IMR-90 (cell line): ENCODE measurements at regions not wholly inside any gene's neighbourhood (a gene's known extent, or its start where the extent isn't known, plus 50 kb on each side); places are given as distances from the start of the nearest gene placed in this dataset.

Experiments used
- ATAC-seq: fragments of 200-7000 bp; cut with Tn5 transposase; 2 replicates; pipeline ENCODE4 v1.9.1; 2020; ENCODE audit warnings: low read depth, mild to moderate bottlenecking, moderate library complexity
- BruUV-seq: library from RNA; stranded (reverse); fragments of 400-500 nt; replicated peaks from 2 replicates; lab custom pipeline; 2021; lab: Mats Ljungman, UMichigan
- CTCF ChIA-PET: fragments of 300-600 bp; formaldehyde crosslinking; extraction: SDS; loops from one replicate; lab custom pipeline; 2021; ENCODE audit warnings: antibody characterized with exemption; lab: Yijun Ruan, JAX
- POLR2A ChIA-PET: fragments of 300-600 bp; sonication (Branson Sonifier 250); formaldehyde crosslinking; loops from one replicate; lab custom pipeline; 2022; ENCODE audit warnings: antibody characterized with exemption; ENCODE audit not compliant: unreplicated experiment; lab: Charles Lee
- DNase-seq: peaks from one replicate; pipeline ENCODE4 v3.0.0; 2013
- H2AFZ ChIP-seq: replicated peaks from 2 replicates; pipeline ENCODE3; 2013; ENCODE audit warnings: low read length, mild to moderate bottlenecking; ENCODE audit not compliant: poor library complexity
- H2AK5ac ChIP-seq: 2 replicates; pipeline ENCODE4 v1.6.1; 2013; ENCODE audit warnings: low read depth, low read length, inconsistent platforms
- H2AK9ac ChIP-seq: replicated peaks from 2 replicates; pipeline ENCODE3; 2013; ENCODE audit warnings: mild to moderate bottlenecking, low read depth, low read length, moderate library complexity; ENCODE audit not compliant: poor library complexity
- H2BK120ac ChIP-seq: 2 replicates; pipeline ENCODE4 v1.6.1; 2013; ENCODE audit warnings: low read depth, low read length, inconsistent platforms
- H2BK15ac ChIP-seq: 3 replicates; pipeline ENCODE4 v1.6.1; 2013; ENCODE audit warnings: low read depth, low read length, inconsistent platforms
- H2BK20ac ChIP-seq: 2 replicates; pipeline ENCODE4 v1.6.1; 2013; ENCODE audit warnings: low read depth, mild to moderate bottlenecking, inconsistent platforms, low read length, moderate library complexity
- H2BK5ac ChIP-seq: 2 replicates; pipeline ENCODE4 v1.6.1; 2013; ENCODE audit warnings: mild to moderate bottlenecking, low read depth, low read length, inconsistent platforms; ENCODE audit not compliant: poor library complexity, severe bottlenecking
- H3K14ac ChIP-seq: replicated peaks from 2 replicates; pipeline ENCODE4 v1.6.1; 2013; ENCODE audit warnings: low read depth, low read length, inconsistent platforms
- H3K18ac ChIP-seq: 2 replicates; pipeline ENCODE4 v1.6.1; 2013; ENCODE audit warnings: low read depth, low read length, control low read depth
- H3K23ac ChIP-seq: 2 replicates; pipeline ENCODE4 v1.6.1; 2013; ENCODE audit warnings: low read depth, low read length, inconsistent platforms
- H3K27ac ChIP-seq: 2 replicates; pipeline ENCODE4 v1.5.1; 2013; ENCODE audit warnings: mild to moderate bottlenecking, control low read depth, low read length; ENCODE audit not compliant: insufficient read depth
- H3K27me3 ChIP-seq: 2 replicates; pipeline ENCODE4 v1.6.1; 2013; ENCODE audit warnings: low read length; ENCODE audit not compliant: control insufficient read depth, insufficient read depth
- H3K36me3 ChIP-seq: 2 replicates; pipeline ENCODE4 v1.6.1; 2013; ENCODE audit warnings: low read length, mixed read lengths; ENCODE audit not compliant: control insufficient read depth, insufficient read depth
- H3K4ac ChIP-seq: 2 replicates; pipeline ENCODE4 v1.6.1; 2013; ENCODE audit warnings: low read depth, low read length, inconsistent platforms
- H3K4me1 ChIP-seq: 2 replicates; pipeline ENCODE4 v1.6.1; 2013; ENCODE audit warnings: low read length, mixed read lengths; ENCODE audit not compliant: control insufficient read depth, insufficient read depth
- H3K4me2 ChIP-seq: 2 replicates; pipeline ENCODE4 v1.6.1; 2013; ENCODE audit warnings: low read depth, mild to moderate bottlenecking, control low read depth, low read length, moderate library complexity
- H3K4me3 ChIP-seq: 2 replicates; pipeline ENCODE4 v1.5.1; 2013; ENCODE audit warnings: low read depth, mild to moderate bottlenecking, control low read depth, low read length, moderate library complexity; ENCODE audit not compliant: insufficient read depth
- H3K56ac ChIP-seq: 2 replicates; pipeline ENCODE4 v1.6.1; 2013; ENCODE audit warnings: low read length, inconsistent platforms; ENCODE audit not compliant: insufficient read depth; ENCODE audit errors: extremely low read depth
- H3K79me1 ChIP-seq, 2 experiments: 2 replicates each; pipeline ENCODE4 v1.6.1; 2013; ENCODE audit warnings: low read length in 2 of 2, inconsistent platforms in 1 of 2, low read depth in 1 of 2
- H3K9ac ChIP-seq: 2 replicates; pipeline ENCODE4 v1.6.1; 2013; ENCODE audit warnings: low read depth, low read length, control low read depth
- H3K9me1 ChIP-seq: 2 replicates; pipeline ENCODE4 v1.6.1; 2013; ENCODE audit warnings: low read length, inconsistent platforms; ENCODE audit not compliant: insufficient read depth
- H3K9me3 ChIP-seq: 2 replicates; pipeline ENCODE4 v1.6.1; 2013; ENCODE audit warnings: low read length; ENCODE audit not compliant: control insufficient read depth, insufficient read depth
- H4K20me1 ChIP-seq: 2 replicates; pipeline ENCODE4 v1.6.1; 2013; ENCODE audit warnings: low read length, inconsistent platforms; ENCODE audit not compliant: insufficient read depth
- H4K5ac ChIP-seq: 2 replicates; pipeline ENCODE4 v1.6.1; 2013; ENCODE audit warnings: mild to moderate bottlenecking, low read depth, low read length, control low read depth
- H4K8ac ChIP-seq, 2 experiments: 2 replicates each; pipeline ENCODE4 v1.6.1; 2013; ENCODE audit warnings: low read depth in 2 of 2, low read length in 2 of 2, control low read depth in 1 of 2, inconsistent platforms in 1 of 2
- H4K91ac ChIP-seq: 2 replicates; pipeline ENCODE4 v1.6.1; 2013; ENCODE audit warnings: low read depth, low read length, inconsistent platforms; ENCODE audit not compliant: insufficient read depth
- BHLHE40 ChIP-seq: fragments of 150-350 bp; IDR thresholded peaks from 2 replicates; pipeline ENCODE4 v1.6.1; 2016; ENCODE audit warnings: mild to moderate bottlenecking, low read depth, low read length
- CEBPB ChIP-seq: IDR thresholded peaks from 2 replicates; pipeline ENCODE4 v1.6.1; 2012; ENCODE audit warnings: low read depth, low read length, improper control_type of control experiment
- ELK1 ChIP-seq: fragments of 150-350 bp; IDR thresholded peaks from 2 replicates; pipeline ENCODE4 v1.6.1; 2016; ENCODE audit warnings: low read depth, mild to moderate bottlenecking, low read length, moderate library complexity, borderline replicate concordance
- MAFK ChIP-seq: IDR thresholded peaks from 2 replicates; pipeline ENCODE4 v1.6.1; 2012; ENCODE audit warnings: low read depth, low read length, improper control_type of control experiment
- MAZ ChIP-seq: IDR thresholded peaks from 2 replicates; pipeline ENCODE4 v1.6.1; 2012; ENCODE audit warnings: low read depth, mild to moderate bottlenecking, low read length, improper control_type of control experiment, moderate library complexity, borderline replicate concordance
- RFX5 ChIP-seq: IDR thresholded peaks from 2 replicates; pipeline ENCODE4 v1.8.0; 2012; ENCODE audit warnings: low read depth, mild to moderate bottlenecking, low read length, moderate library complexity
- USF2 ChIP-seq: fragments of 150-350 bp; IDR thresholded peaks from 2 replicates; pipeline ENCODE4 v1.6.1; 2017; ENCODE audit warnings: mild to moderate bottlenecking, antibody characterized with exemption, low read length, low read depth
- WGBS, 2 experiments: methylation state at CpG; one replicate each; pipeline versions ENCODE4 v1.1.5 to v1.1.7; 2013; ENCODE audit warnings: missing lambda C conversion rate in 2 of 2; ENCODE audit not compliant: insufficient read length in 1 of 2; ENCODE audit errors: extremely low coverage in 2 of 2; 5-methylcytosine and 5-hydroxymethylcytosine counted together
- dilution Hi-C: fragments of 300-500 bp; cut with HindIII; formaldehyde crosslinking; loops from one replicate; pipeline ENCODE4 v1.14.3; 2018; ENCODE audit warnings: low sequenced_read_pairs; ENCODE audit not compliant: unreplicated experiment
- in situ Hi-C: fragments of 300-500 bp; cut with MboI; formaldehyde crosslinking; loops from 3 replicates; pipeline ENCODE4 v1.14.3; 2019; ENCODE audit warnings: low sequenced_read_pairs, inconsistent platforms, mixed read lengths
- intact Hi-C: fragments of 100-400 bp; cut with micrococcal nuclease; formaldehyde crosslinking; loops from 2 replicates; pipeline ENCODE4 v1.10.0; 2022

DNA sequence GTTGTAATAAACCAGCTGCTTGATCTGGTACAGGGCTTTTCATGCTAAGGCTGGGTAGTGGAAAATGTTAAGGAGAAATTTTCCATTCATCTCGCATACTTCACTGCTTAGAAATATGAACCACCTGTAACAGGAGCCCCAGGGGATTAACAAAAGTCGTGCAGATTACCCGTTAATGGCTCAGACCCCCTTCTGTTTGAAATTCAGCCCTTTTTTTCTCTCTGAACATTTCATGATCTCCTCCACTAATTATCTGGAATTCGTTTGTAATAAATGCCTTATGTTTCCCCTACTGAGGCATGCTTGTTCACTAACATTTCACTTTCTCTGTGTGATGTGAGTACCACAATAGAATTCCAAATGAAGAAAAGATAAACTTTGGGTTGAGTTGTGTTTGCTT is 336.4 kb upstream of the HSF2 start:
- ChIA-PET CTCF (no interaction called here), POLR2A (no interaction called here)
- H3K36me3 ChIP-seq, result no peaks in the 10 kb centered on the region
- H2AK5ac ChIP-seq, result no peak overlapping the region
- H3K9me1 ChIP-seq, result no peaks in the 10 kb centered on the region
- no peak overlapping the region for H3K14ac ChIP-seq
- H3K9me3 ChIP-seq, result no peaks in the 10 kb centered on the region
- no peak overlapping the region for H3K23ac ChIP-seq
- H3K27me3 ChIP-seq, result no peaks in the 10 kb centered on the region
- H2BK5ac ChIP-seq, result no peak overlapping the region
- H4K91ac ChIP-seq, result no peak overlapping the region
- no peak overlapping the region for H3K4me2 ChIP-seq
- H2AK9ac ChIP-seq, result no peak overlapping the region
- H4K20me1 ChIP-seq, result no peaks in the 10 kb centered on the region
- TF ChIP-seq USF2, result no peak
- no peak for TF ChIP-seq CEBPB
- TF ChIP-seq ELK1, result no peak
- TF ChIP-seq MAZ, result no peak
- no peak for TF ChIP-seq RFX5
- TF ChIP-seq MAFK, result no peak
- TF ChIP-seq BHLHE40, result no peak
- H3K18ac ChIP-seq, result no peak overlapping the region
- ATAC-seq, result no peak
- dilution Hi-C loops, result no loop called here
- no TSS peak for BruUV-seq
- no peaks in the 10 kb centered on the region for H3K4me1 ChIP-seq
- H3K4ac ChIP-seq, result no peak overlapping the region
- no peaks in the 10 kb centered on the region for H3K79me1 ChIP-seq
- H2BK120ac ChIP-seq, result no peak overlapping the region
- in situ Hi-C loops, result no loop called here
- H2BK15ac ChIP-seq, result no peak overlapping the region
- H3K56ac ChIP-seq, result no peak overlapping the region
- H2BK20ac ChIP-seq, result no peak overlapping the region
- H2AFZ ChIP-seq, result no peak overlapping the region
- no peak for DNase-seq
- no peak overlapping the region for H3K4me3 ChIP-seq
- no peak overlapping the region for H4K8ac ChIP-seq
- intact Hi-C loops, result no loop called here
- WGBS, 2 experiments, result no CpG with 5 or more reads among the region's 4 CpGs
- H4K5ac ChIP-seq, result no peak overlapping the region
- no peak overlapping the region for H3K9ac ChIP-seq
- H3K27ac ChIP-seq, result no peak overlapping the region
